CD4-positive, alpha-beta T cell treated with Interleukin-4 for 4 hours (primary cell): ENCODE measurements at regions not wholly inside any gene's neighbourhood (a gene's known extent, or its start where the extent isn't known, plus 50 kb on each side); places are given as distances from the start of the nearest gene placed in this dataset.

Source experiments
- DNase-seq: peaks from one replicate; pipeline ENCODE4 v3.0.0-alpha.2; 2020

GRCh38 chr4:32798471-32799159 lies 2078.4 kb downstream of the PCDH7 start:
- no peak for DNase-seq

DNA sequence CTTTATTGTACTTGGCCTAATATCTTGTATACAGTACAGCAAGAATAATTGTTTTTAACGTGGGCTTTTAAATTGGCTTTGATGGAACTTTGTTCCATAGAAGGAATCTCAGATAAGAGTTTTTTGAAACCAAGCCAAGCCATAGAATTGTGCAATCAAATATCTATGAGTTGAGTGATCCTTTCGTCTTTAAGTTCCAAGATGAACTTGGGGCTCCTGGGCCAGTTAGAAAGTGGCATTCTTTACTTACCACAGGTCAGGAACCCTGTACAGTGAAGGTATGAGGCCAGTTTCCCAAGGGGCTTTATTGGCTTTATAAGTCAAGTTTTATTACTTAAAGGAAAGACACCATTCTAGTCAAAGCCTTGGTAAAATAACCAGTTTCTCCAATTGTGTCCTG lies 2104.2 kb downstream of the PCDH7 start:
- no peak for DNase-seq

- DNase-seq = no peak
Observed at GRCh38 chr4:32826169-32826568, 2106.0 kb downstream of the PCDH7 start.

- no peak for DNase-seq
Observed at GRCh38 chr4:32830160-32830559, 2110.0 kb downstream of the PCDH7 start.

GRCh38 chr4:32831104-32831503 lies 2110.9 kb downstream of the PCDH7 start:
- DNase-seq = no peak

GRCh38 chr4:32840461-32841189 lies 2120.5 kb downstream of the PCDH7 start:
- DNase-seq = no peak

DNA sequence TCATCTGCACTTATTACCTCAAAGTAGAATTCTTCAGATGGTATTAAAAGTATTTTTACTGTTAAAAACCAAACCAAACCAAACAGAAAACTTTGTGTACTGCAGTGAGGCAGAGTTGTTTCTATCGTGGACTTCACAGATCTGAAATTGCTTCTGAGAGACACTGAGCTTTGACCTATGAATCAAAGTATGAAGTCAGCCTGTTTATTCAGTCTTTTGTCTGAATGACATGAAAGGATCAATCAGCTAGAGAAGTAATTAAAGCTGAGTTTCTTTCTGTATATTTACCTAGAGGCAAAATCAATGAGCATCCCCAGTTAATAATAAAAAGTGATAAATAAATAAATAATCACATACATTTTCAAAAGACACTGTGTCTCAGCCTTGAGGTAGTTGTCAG lies 2121.0 kb downstream of the PCDH7 start:
- no peak for DNase-seq

GRCh38 chr4:32847461-32847860 lies 2127.3 kb downstream of the PCDH7 start:
- no peak for DNase-seq

DNA sequence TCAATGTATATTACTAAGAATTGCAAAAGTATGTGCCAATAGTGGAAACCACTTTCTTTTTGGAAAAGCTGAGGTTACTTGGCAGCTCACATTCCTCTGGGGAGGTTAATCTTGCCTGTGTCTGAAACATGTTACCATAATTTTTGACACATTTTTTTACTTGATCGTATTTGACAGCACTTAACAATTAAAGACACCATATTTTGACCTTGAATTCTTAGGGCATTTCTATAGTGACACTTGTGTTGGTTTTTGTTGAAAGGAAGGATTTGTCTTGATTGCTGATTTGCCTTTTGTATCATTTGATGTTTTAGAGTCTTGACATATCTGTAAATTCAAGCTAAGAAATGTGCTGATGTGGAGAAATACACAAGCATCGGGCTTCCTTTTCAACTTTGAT lies 2135.5 kb downstream of the PCDH7 start:
- DNase-seq = no peak

GRCh38 chr4:32858361-32858760 lies 2138.2 kb downstream of the PCDH7 start:
- DNase-seq = no peak

- DNase-seq = no peak
Observed at GRCh38 chr4:32858971-32859370, 2138.8 kb downstream of the PCDH7 start.

GRCh38 chr4:32864713-32865351 lies 2144.7 kb downstream of the PCDH7 start:
- DNase-seq = no peak

- no peak for DNase-seq
Observed at GRCh38 chr4:32876546-32876945, 2156.4 kb downstream of the PCDH7 start.

- DNase-seq = no peak
Observed at GRCh38 chr4:32879913-32880312, 2159.7 kb downstream of the PCDH7 start.

DNA sequence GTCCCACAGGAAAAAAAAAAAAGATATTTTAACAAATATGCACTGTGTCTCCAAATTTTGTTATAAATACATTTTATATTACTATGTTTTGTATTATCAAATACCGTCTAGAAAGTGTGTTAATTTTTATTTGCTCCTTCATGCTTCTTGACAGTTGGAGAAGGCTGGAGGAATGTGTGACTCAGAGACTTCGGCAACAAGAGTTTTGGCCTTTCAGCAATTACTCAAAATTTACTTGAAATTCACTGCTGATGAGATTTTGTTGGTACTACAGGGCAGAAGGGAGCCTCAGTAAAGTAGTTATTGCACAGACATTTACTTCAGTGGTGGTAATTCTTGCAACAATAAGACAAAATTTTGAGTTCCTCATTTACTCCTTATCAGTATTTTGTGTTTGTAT lies 2164.0 kb downstream of the PCDH7 start:
- no peak for DNase-seq

- DNase-seq = no peak
Observed at GRCh38 chr4:32890398-32890797, 2170.2 kb downstream of the PCDH7 start.

DNA sequence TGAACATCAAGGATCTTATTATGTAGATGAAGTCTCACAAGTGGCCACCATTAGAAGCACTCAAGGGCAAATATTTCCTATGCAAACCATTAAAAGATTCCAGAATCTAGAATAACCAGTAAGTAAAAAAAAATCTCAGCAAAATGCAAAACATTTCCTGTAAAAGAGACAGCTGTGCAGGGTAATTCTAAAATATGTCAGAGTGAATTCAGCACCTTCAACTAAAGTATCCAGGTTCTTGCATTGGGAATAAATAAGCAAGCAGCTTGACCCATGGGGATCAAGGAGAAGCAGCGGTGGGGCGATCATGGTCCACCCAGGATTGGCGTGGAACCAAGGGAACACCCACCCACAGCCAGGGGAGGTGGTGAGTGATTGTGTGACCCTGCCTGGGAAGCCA lies 2188.9 kb downstream of the PCDH7 start:
- DNase-seq = no peak

- no peak for DNase-seq
Observed at GRCh38 chr4:32909736-32910135, 2189.6 kb downstream of the PCDH7 start.

DNA sequence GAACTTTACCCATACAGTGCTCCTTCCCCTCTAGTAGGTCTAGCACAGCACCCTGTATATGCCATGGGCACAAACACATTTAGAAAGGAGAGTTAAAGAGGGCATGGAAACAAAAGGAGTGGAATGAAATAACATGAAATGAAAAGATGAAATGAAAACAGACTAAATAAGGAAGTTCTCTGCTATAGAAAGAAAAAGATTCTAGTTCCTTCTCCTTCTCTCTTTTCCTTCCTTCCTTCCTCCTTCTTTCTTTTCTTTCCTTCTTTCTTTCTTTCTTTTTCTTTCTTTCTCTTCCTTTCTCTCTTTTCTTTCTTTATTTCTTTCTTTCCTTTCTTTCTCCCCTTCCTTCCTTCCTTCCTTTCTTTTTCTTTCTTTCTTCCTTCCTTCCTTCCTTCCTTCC lies 2197.4 kb downstream of the PCDH7 start:
- no peak for DNase-seq

DNA sequence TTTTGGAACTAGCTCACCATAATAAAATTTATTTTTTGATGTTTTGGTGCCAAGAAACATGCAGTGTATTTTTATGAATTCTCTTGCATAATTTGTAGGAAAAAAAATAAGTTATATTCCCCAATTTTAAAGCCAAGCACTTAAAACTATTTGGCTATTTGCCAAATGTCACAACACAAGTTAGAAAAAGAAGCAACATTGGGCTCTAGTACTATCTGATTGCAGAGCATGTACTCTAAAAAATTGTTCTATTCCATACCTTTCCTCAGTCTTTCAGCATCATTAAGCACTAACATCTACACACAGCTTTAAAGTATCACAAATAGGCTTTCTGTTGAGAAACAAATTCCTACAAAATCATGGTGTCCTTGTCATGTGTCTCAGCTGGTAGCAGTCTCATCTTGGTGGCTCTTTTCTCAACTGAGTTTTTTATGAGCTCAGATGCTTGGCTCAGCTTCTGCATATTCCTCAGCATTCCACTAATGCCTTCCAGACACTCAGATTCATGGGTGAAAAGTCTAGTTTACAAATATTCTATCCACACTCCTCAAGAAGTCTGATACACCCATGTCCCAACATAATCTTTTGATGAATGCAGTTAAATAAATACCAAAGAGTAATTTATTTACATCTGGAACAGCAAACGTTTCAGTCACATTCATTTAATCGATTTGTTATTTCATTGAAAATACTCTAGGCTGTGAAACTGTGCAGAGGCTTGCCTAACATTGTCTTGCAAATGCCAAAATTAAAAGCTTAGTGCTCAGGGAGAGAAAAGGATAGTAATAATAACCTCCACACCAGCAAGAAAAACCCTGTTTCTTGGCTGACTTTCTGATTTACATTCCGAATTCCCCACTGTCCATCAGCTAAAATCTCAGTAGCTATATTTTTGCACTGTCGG lies 2209.9 kb downstream of the PCDH7 start:
- DNase-seq = no peak

DNA sequence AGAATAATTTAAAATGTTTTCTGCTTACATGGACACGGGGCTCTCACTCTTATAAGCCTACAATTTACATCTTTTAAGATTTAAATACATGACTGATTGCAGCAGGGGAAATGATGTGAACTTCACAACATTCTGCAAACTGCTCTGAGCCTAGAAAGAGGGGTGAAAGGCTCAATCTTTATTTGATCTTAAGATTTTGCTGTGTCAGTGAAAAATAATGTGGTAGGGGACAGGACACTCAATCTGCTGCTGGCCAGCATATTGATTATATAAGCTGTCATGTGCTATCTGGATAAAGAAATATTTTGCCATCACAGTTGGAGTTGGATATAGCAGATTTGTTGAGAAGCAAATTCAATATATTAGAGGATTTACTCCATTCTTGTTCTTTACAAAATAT lies 2210.5 kb downstream of the PCDH7 start:
- no peak for DNase-seq

DNA sequence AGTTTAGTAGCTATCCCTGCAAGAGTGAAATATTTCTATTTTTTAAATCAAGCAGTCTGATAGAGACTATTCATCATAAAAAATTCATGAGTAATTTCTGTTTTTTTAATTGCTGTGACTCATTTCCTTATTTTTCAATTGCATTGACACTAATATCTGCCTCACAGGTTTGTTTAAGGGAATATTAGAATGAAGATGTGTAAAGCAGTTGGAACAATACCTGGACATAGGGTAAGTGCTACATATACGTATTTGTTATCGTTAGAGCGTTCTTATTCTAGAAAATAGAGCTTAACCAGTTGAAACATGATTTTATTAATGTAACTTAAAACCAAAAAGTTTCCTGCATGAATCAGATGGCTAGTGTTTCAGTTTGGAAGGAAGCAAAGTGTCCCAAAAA lies 2211.3 kb downstream of the PCDH7 start:
- no peak for DNase-seq

GRCh38 chr4:32932156-32932555 lies 2212.0 kb downstream of the PCDH7 start:
- DNase-seq = no peak
